PC-3 (cell line): ENCODE measurements at regions not wholly inside any gene's neighbourhood (a gene's known extent, or its start where the extent isn't known, plus 50 kb on each side); places are given as distances from the start of the nearest gene placed in this dataset.
"Not testable (repeated sequence)": the region's sequence is repeated elsewhere in the genome, so short reads cannot be mapped to it uniquely, and the experiment has no call there.

Source experiments
- ATAC-seq: fragments of 200-7000 bp; cut with Tn5 transposase; 2 replicates; pipeline ENCODE4 v1.9.1; 2020; ENCODE audit warnings: mild to moderate bottlenecking, moderate library complexity
- BruUV-seq: library from RNA; stranded (reverse); fragments of 400-500 nt; replicated peaks from 2 replicates; lab custom pipeline; 2021; lab: Mats Ljungman, UMichigan
- CTCF ChIA-PET: fragments of 300-600 bp; sonication (Branson Sonifier 250); formaldehyde crosslinking; loops from one replicate; lab custom pipeline; 2022; ENCODE audit warnings: antibody characterized with exemption; lab: Charles Lee
- POLR2A ChIA-PET: fragments of 300-600 bp; sonication (Branson Sonifier 250); formaldehyde crosslinking; loops from one replicate; lab custom pipeline; 2022; ENCODE audit warnings: antibody characterized with exemption; ENCODE audit not compliant: unreplicated experiment; lab: Charles Lee
- DNase-seq: peaks from one replicate; pipeline ENCODE4 v3.0.0-alpha.2; 2015
- H2AFZ ChIP-seq: fragments of 300-600 bp; sonication (generic); 2 replicates; pipeline ENCODE4 v1.6.0; 2016; ENCODE audit warnings: antibody characterized with exemption, low read length
- H3F3A ChIP-seq: fragments of 300-600 bp; sonication (generic); one replicate; pipeline ENCODE4 v1.6.0; 2017; ENCODE audit warnings: antibody characterized with exemption, low read length, control low read depth, mild to moderate bottlenecking; ENCODE audit not compliant: unreplicated experiment
- H3K27ac ChIP-seq: fragments of 300-600 bp; sonication (generic); 2 replicates; pipeline ENCODE4 v1.5.1; 2016; ENCODE audit warnings: mild to moderate bottlenecking, low read length
- H3K27me3 ChIP-seq: fragments of 300-600 bp; sonication (generic); 2 replicates; pipeline ENCODE4 v1.6.1; 2016; ENCODE audit warnings: low read length, mixed read lengths
- H3K36me3 ChIP-seq: fragments of 300-600 bp; sonication (generic); 2 replicates; pipeline ENCODE4 v1.6.1; 2016; ENCODE audit warnings: low read depth, mixed run types, low read length, mixed read lengths
- H3K4me1 ChIP-seq: fragments of 300-600 bp; sonication (generic); 2 replicates; pipeline ENCODE4 v1.5.1; 2016; ENCODE audit warnings: low read length; ENCODE audit not compliant: insufficient read depth
- H3K4me2 ChIP-seq: fragments of 300-600 bp; sonication (generic); 2 replicates; pipeline ENCODE4 v1.6.0; 2016; ENCODE audit warnings: low read length
- H3K4me3 ChIP-seq: fragments of 300-600 bp; sonication (generic); 2 replicates; pipeline ENCODE4 v1.5.1; 2016; ENCODE audit warnings: mild to moderate bottlenecking, low read length, mixed read lengths
- H3K79me2 ChIP-seq: fragments of 300-600 bp; sonication (generic); 2 replicates; pipeline ENCODE4 v1.6.1; 2017; ENCODE audit warnings: low read length, mixed read lengths
- H3K9ac ChIP-seq: fragments of 300-600 bp; sonication (generic); 2 replicates; pipeline ENCODE4 v1.6.0; 2016; ENCODE audit warnings: mild to moderate bottlenecking, low read length
- H3K9me2 ChIP-seq: fragments of 300-600 bp; sonication (generic); replicated peaks from 2 replicates; pipeline ENCODE4 v1.6.1; 2016; ENCODE audit warnings: mixed run types, low read length, mixed read lengths
- H3K9me3 ChIP-seq: fragments of 300-600 bp; sonication (generic); 2 replicates; pipeline ENCODE4 v1.6.1; 2016; ENCODE audit warnings: low read length, mixed read lengths
- H4K20me1 ChIP-seq: fragments of 300-600 bp; sonication (generic); 2 replicates; pipeline ENCODE4 v1.6.1; 2016; ENCODE audit warnings: low read length, mixed read lengths
- EZH2 ChIP-seq: fragments of 300-600 bp; sonication (generic); IDR thresholded peaks from one replicate; pipeline ENCODE4 v1.6.1; 2017; ENCODE audit warnings: antibody characterized with exemption, mild to moderate bottlenecking, low read length; ENCODE audit not compliant: unreplicated experiment
- EZH2phosphoT487 ChIP-seq: fragments of 300-600 bp; sonication (generic); IDR thresholded peaks from 2 replicates; pipeline ENCODE4 v1.6.1; 2018; ENCODE audit warnings: mild to moderate bottlenecking, antibody characterized with exemption, low read length, borderline replicate concordance
- intact Hi-C: fragments of 100-400 bp; cut with micrococcal nuclease; formaldehyde crosslinking; loops from 2 replicates; pipeline ENCODE4 v1.9.0; 2023
- TF ChIP-seq, protein P1 (sequence below): fragments of 300-600 bp; sonication (generic); conservative IDR thresholded peaks from 2 replicates; pipeline ENCODE4 v1.5.1; 2017; ENCODE audit warnings: antibody characterized with exemption, low read depth, mild to moderate bottlenecking, low read length

- TF ChIP-seq EZH2phosphoT487: no peak
- TF ChIP-seq, protein P1, sequence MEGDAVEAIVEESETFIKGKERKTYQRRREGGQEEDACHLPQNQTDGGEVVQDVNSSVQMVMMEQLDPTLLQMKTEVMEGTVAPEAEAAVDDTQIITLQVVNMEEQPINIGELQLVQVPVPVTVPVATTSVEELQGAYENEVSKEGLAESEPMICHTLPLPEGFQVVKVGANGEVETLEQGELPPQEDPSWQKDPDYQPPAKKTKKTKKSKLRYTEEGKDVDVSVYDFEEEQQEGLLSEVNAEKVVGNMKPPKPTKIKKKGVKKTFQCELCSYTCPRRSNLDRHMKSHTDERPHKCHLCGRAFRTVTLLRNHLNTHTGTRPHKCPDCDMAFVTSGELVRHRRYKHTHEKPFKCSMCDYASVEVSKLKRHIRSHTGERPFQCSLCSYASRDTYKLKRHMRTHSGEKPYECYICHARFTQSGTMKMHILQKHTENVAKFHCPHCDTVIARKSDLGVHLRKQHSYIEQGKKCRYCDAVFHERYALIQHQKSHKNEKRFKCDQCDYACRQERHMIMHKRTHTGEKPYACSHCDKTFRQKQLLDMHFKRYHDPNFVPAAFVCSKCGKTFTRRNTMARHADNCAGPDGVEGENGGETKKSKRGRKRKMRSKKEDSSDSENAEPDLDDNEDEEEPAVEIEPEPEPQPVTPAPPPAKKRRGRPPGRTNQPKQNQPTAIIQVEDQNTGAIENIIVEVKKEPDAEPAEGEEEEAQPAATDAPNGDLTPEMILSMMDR: no peak
- no peak for TF ChIP-seq EZH2
- CTCF ChIA-PET: no interaction called here
These were observed 422.7 kb downstream of the ARL4A start for GRCh38 chr7:13110107-13110506.

GRCh38 chr7:13111230-13111629 lies 423.8 kb downstream of the ARL4A start:
- no peaks in the 10 kb centered on the region for H4K20me1 ChIP-seq
- TF ChIP-seq EZH2phosphoT487 (no peak), EZH2 (no peak)
- TF ChIP-seq, protein P1: no peak
- no peaks in the 10 kb centered on the region for H3K9me2 ChIP-seq
- no peaks in the 10 kb centered on the region for H3K36me3 ChIP-seq
- no TSS peak for BruUV-seq
- H2AFZ ChIP-seq: no peak overlapping the region
- ATAC-seq: peak; percentile 20; the same call in 1 of the 2 replicates
- no peaks in the 10 kb centered on the region for H3K27me3 ChIP-seq
- H3K4me2 ChIP-seq: peak overlapping the region; percentile 4; the same call in 1 of the 2 replicates
- H3K27ac ChIP-seq: peak overlapping the region; percentile 73
- H3K9ac ChIP-seq: 0 out of 2 replicates have a peak overlapping the region, but pooled peaks have one; percentile 4
- no peaks in the 10 kb centered on the region for H3K79me2 ChIP-seq
- peak; percentile 63 for DNase-seq
- H3K4me1 ChIP-seq: peaks cover 18% of the 10 kb centered on the region
- CTCF ChIA-PET: no interaction called here
- H3K9me3 ChIP-seq: no peaks in the 10 kb centered on the region
- H3F3A ChIP-seq: no peaks in the 10 kb centered on the region
- H3K4me3 ChIP-seq: no peak overlapping the region
- intact Hi-C loops: no loop called here
- POLR2A ChIA-PET: no interaction called here

More at GRCh38 chr7:13110107-13110506, 422.7 kb downstream of the ARL4A start:
- POLR2A ChIA-PET: no interaction called here
- Histone ChIP-seq H3K4me1 (peaks cover 18% of the 10 kb centered on the region), H3F3A (no peaks in the 10 kb centered on the region), H3K27ac (no peak overlapping the region), H3K36me3 (no peaks in the 10 kb centered on the region), H3K9ac (no peak overlapping the region), H2AFZ (no peak overlapping the region), H3K9me2 (no peaks in the 10 kb centered on the region), H3K9me3 (no peaks in the 10 kb centered on the region), H3K4me2 (no peak overlapping the region), H3K27me3 (no peaks in the 10 kb centered on the region), H4K20me1 (no peaks in the 10 kb centered on the region), H3K79me2 (no peaks in the 10 kb centered on the region), H3K4me3 (no peak overlapping the region)
- no peak for DNase-seq
- intact Hi-C loops: no loop called here
- no peak for ATAC-seq
- BruUV-seq: no TSS peak

GRCh38 chr7:13114240-13114639 lies 426.8 kb downstream of the ARL4A start:
- CTCF ChIA-PET: interaction anchor here (1.2 kb wide), 1 partner anchor 429 kb away, joined by 3 read pairs; no protein-coding TSS in a partner anchor
- POLR2A ChIA-PET, H3K9ac ChIP-seq, DNase-seq, H3F3A ChIP-seq, ATAC-seq, H3K27ac ChIP-seq, H3K9me2 ChIP-seq, H4K20me1 ChIP-seq, BruUV-seq, H2AFZ ChIP-seq, H3K9me3 ChIP-seq, H3K79me2 ChIP-seq, intact Hi-C loops, H3K36me3 ChIP-seq, H3K4me2 ChIP-seq, H3K27me3 ChIP-seq, H3K4me3 ChIP-seq: not testable (repeated sequence)
- H3K4me1 ChIP-seq: peaks cover 10% of the 10 kb centered on the region
